HepG2 (cell line): ENCODE measurements at regions not wholly inside any gene's neighbourhood (a gene's known extent, or its start where the extent isn't known, plus 50 kb on each side); places are given as distances from the start of the nearest gene placed in this dataset.

Experiments used
- ATAC-seq: fragments of 200-7000 bp; cut with Tn5 transposase; 3 replicates; pipeline ENCODE4 v1.9.1; 2020; ENCODE audit warnings: mild to moderate bottlenecking, moderate library complexity
- BruUV-seq: library from RNA; stranded (reverse); fragments of 400-500 nt; replicated peaks from 2 replicates; lab custom pipeline; 2021; lab: Mats Ljungman, UMichigan
- CTCF ChIA-PET: fragments of 300-600 bp; formaldehyde crosslinking; extraction: SDS; loops from one replicate; lab custom pipeline; 2021; ENCODE audit warnings: low total read pairs, inconsistent platforms, low intra/inter-chr PET ratio; lab: Yijun Ruan, JAX
- POLR2A ChIA-PET: fragments of 350-600 bp; sonication (Branson Sonifier 250); formaldehyde crosslinking; loops from one replicate; lab custom pipeline; 2020; ENCODE audit warnings: antibody characterized with exemption, inconsistent platforms; lab: Yijun Ruan, JAX
- DNase-seq: peaks from one replicate; pipeline ENCODE4 v3.0.0-alpha.2; 2015; ENCODE audit warnings: low spot score
- FAIRE-seq: peaks from 3 replicates; lab custom pipeline; 2011; peaks lifted over from hg19 to GRCh38; lab: Jason Lieb, UNC
- H2AFZ ChIP-seq: one replicate; pipeline ENCODE4 v1.6.1; 2011; ENCODE audit warnings: low read length, inconsistent platforms
- H3K27ac ChIP-seq: fragments of 300-600 bp; 3 replicates; pipeline ENCODE4 v1.8.0; 2011; ENCODE audit warnings: mixed run types, mild to moderate bottlenecking, mixed read lengths, low read length, inconsistent platforms; ENCODE audit not compliant: insufficient read depth; ENCODE audit errors: extremely low read length
- H3K27me3 ChIP-seq, 2 experiments: fragments of 200-600 bp in 1 of 2; 2 replicates in 1 of 2; 3 replicates in 1 of 2; pipeline versions ENCODE4 v1.6.0 to v1.8.0; 2011; ENCODE audit warnings: low read length in 2 of 2, mild to moderate bottlenecking in 2 of 2, moderate library complexity in 2 of 2, inconsistent platforms in 1 of 2; ENCODE audit not compliant: insufficient read depth in 2 of 2, control insufficient read depth in 1 of 2
- H3K36me3 ChIP-seq, 2 experiments: fragments of 200-600 bp in 1 of 2; replicated peaks in 1 of 2; 2 replicates in 1 of 2; 3 replicates in 1 of 2; pipeline versions ENCODE4 v1.5.1 to v1.8.0; 2011; ENCODE audit warnings: low read length in 2 of 2, inconsistent platforms in 1 of 2; ENCODE audit not compliant: insufficient read depth in 2 of 2, control insufficient read depth in 1 of 2
- H3K4me1 ChIP-seq: 2 replicates; pipeline ENCODE4 v1.5.1; 2012; ENCODE audit warnings: low read length, inconsistent platforms; ENCODE audit not compliant: insufficient read depth
- H3K4me2 ChIP-seq: 2 replicates; pipeline ENCODE4 v1.6.0; 2011; ENCODE audit warnings: low read depth, low read length, inconsistent platforms
- H3K4me3 ChIP-seq, 3 experiments: fragments of 200-600 bp in 1 of 3; sonication (generic), shearing (Covaris generic) in 1 of 3; replicated peaks in 1 of 3; 2 replicates each; pipeline ENCODE4 v1.5.1; 2011 to 2016; ENCODE audit warnings: low read length in 3 of 3, inconsistent platforms in 2 of 3, low read depth in 2 of 3, mild to moderate bottlenecking in 2 of 3, control low read depth in 1 of 3, mixed read lengths in 1 of 3; ENCODE audit not compliant: insufficient read depth in 1 of 3
- H3K79me2 ChIP-seq: one replicate; pipeline ENCODE4 v1.6.1; 2011; ENCODE audit warnings: low read length, inconsistent platforms; ENCODE audit not compliant: insufficient read depth
- H3K9ac ChIP-seq: 2 replicates; pipeline ENCODE4 v1.6.0; 2011; ENCODE audit warnings: mild to moderate bottlenecking, low read depth, low read length, inconsistent platforms; ENCODE audit not compliant: insufficient read depth
- H3K9me3 ChIP-seq: 2 replicates; pipeline ENCODE4 v1.5.1; 2012; ENCODE audit warnings: mild to moderate bottlenecking, low read length
- H4K20me1 ChIP-seq: 2 replicates; pipeline ENCODE4 v1.6.0; 2011; ENCODE audit warnings: inconsistent platforms, mild to moderate bottlenecking, low read length, moderate library complexity; ENCODE audit not compliant: insufficient read depth
- ARNT2 ChIP-seq: sonication (generic); formaldehyde crosslinking; IDR thresholded peaks from 2 replicates; pipeline ENCODE4 v1.8.0; 2022; ENCODE audit warnings: mild to moderate bottlenecking, low read depth, missing genetic modification reagents, moderate library complexity
- CBX2 ChIP-seq, 2 experiments: fragments of 200-600 bp in 1 of 2; sonication (generic); formaldehyde crosslinking in 1 of 2; IDR thresholded peaks; 2 replicates each; pipeline versions ENCODE4 v1.7.0 to v1.8.1; 2018 to 2022; ENCODE audit warnings: low read depth in 2 of 2, low read length in 1 of 2, mild to moderate bottlenecking in 1 of 2, missing genetic modification reagents in 1 of 2
- GLMP ChIP-seq: sonication (generic); formaldehyde crosslinking; IDR thresholded peaks from 2 replicates; pipeline ENCODE4 v1.9.0; 2021; ENCODE audit warnings: missing genetic modification reagents, mild to moderate bottlenecking, borderline replicate concordance
- HMG20A ChIP-seq: IDR thresholded peaks from 2 replicates; pipeline ENCODE4 v1.6.1; 2016; ENCODE audit warnings: borderline replicate concordance
- MTF2 ChIP-seq: sonication (generic); formaldehyde crosslinking; IDR thresholded peaks from 2 replicates; pipeline ENCODE4 v1.5.0; 2020; ENCODE audit warnings: missing genetic modification reagents, borderline replicate concordance
- PHF20 ChIP-seq: sonication (generic); formaldehyde crosslinking; IDR thresholded peaks from 2 replicates; pipeline ENCODE4 v1.5.0; 2020; ENCODE audit warnings: mild to moderate bottlenecking, missing genetic modification reagents
- SKI ChIP-seq: fragments of 450-650 bp; IDR thresholded peaks from one replicate; pipeline ENCODE4 v1.6.1; 2018; ENCODE audit warnings: mild to moderate bottlenecking; ENCODE audit not compliant: partially characterized antibody
- TRAFD1 ChIP-seq: sonication (generic); formaldehyde crosslinking; IDR thresholded peaks from 2 replicates; pipeline ENCODE4 v1.5.1; 2020; ENCODE audit warnings: missing genetic modification reagents, mild to moderate bottlenecking, borderline replicate concordance
- U2AF2 ChIP-seq: fragments of 200-400 bp; formaldehyde crosslinking; IDR thresholded peaks from 2 replicates; pipeline ENCODE4 v1.6.1; 2017; ENCODE audit warnings: low read depth, mild to moderate bottlenecking, low read length
- ZIK1 ChIP-seq: sonication (generic); formaldehyde crosslinking; IDR thresholded peaks from 2 replicates; pipeline ENCODE4 v1.5.0; 2020; ENCODE audit warnings: mild to moderate bottlenecking, low read depth, missing genetic modification reagents, borderline replicate concordance
- ZNF101 ChIP-seq: sonication (generic); formaldehyde crosslinking; IDR thresholded peaks from 2 replicates; pipeline ENCODE4 v1.4.0; 2020; ENCODE audit warnings: mild to moderate bottlenecking, low read depth, missing genetic modification reagents, borderline replicate concordance
- ZNF224 ChIP-seq: sonication (generic); formaldehyde crosslinking; IDR thresholded peaks from 2 replicates; pipeline ENCODE4 v1.5.0; 2020; ENCODE audit warnings: mild to moderate bottlenecking, missing genetic modification reagents
- ZNF574 ChIP-seq: sonication (generic); formaldehyde crosslinking; IDR thresholded peaks from 2 replicates; pipeline ENCODE4 v1.4.0; 2020; ENCODE audit warnings: missing genetic modification reagents
- ZUFSP ChIP-seq: sonication (generic); formaldehyde crosslinking; IDR thresholded peaks from 2 replicates; pipeline ENCODE4 v1.9.0; 2021; ENCODE audit warnings: missing genetic modification reagents, mild to moderate bottlenecking, borderline replicate concordance
- WGBS: methylation state at CpG from one replicate; pipeline ENCODE4 v1.1.6; 2017; ENCODE audit warnings: low lambda C conversion rate; 5-methylcytosine and 5-hydroxymethylcytosine counted together
- in situ Hi-C: cut with HindIII; loops from 2 replicates; pipeline ENCODE4 v1.10.0; 2017; ENCODE audit warnings: low pct_unique_long_range_greater_than_20kb; ENCODE audit not compliant: extremely low pct_ligation_motif_present
- intact Hi-C: fragments of 100-400 bp; cut with micrococcal nuclease; formaldehyde crosslinking; loops from one replicate; pipeline ENCODE4 v1.10.0; 2022; ENCODE audit not compliant: unreplicated experiment

GRCh38 chr10:35722226-35722625 lies 80.1 kb upstream of the FZD8 start:
- no peak overlapping the region for H2AFZ ChIP-seq
- no peak for DNase-seq
- ChIA-PET POLR2A (no interaction called here), CTCF (no interaction called here)
- H3K79me2 ChIP-seq = no peaks in the 10 kb centered on the region
- TF ChIP-seq TRAFD1 (CRISPR knock-in tag) (no peak), CBX2 (IDR thresholded peaks at IDR 0.05; ENCODE audit: low read depth, low read length) (no peak), CBX2 (CRISPR knock-in tag; IDR thresholded peaks at IDR 0.05; ENCODE audit: low read depth) (no peak), ARNT2 (CRISPR knock-in tag) (no peak), ZIK1 (no peak), ZUFSP (no peak), HMG20A (CRISPR knock-in tag) (no peak), ZNF101 (no peak), ZNF574 (CRISPR knock-in tag) (no peak), MTF2 (CRISPR knock-in tag) (no peak), U2AF2 (no peak), SKI (no peak), PHF20 (CRISPR knock-in tag) (no peak), ZNF224 (no peak), GLMP (no peak)
- no peak overlapping the region for H3K27ac ChIP-seq
- no peak overlapping the region for H3K4me3 ChIP-seq
- H3K36me3 ChIP-seq = no peaks in the 10 kb centered on the region
- in situ Hi-C loops = no loop called here
- no peak for FAIRE-seq
- no peaks in the 10 kb centered on the region for H3K4me1 ChIP-seq
- no peak overlapping the region for H3K9ac ChIP-seq
- H3K27me3 ChIP-seq = no peaks in the 10 kb centered on the region
- no peaks in the 10 kb centered on the region for H4K20me1 ChIP-seq
- no TSS peak for BruUV-seq
- H3K4me2 ChIP-seq = no peak overlapping the region
- ATAC-seq = no peak
- H3K9me3 ChIP-seq = no peaks in the 10 kb centered on the region
- WGBS = 16% methylated on average over 5 of the region's 5 CpGs
- intact Hi-C loops = no loop called here
